Posterior vena cava (tissue), 2 donors: ENCODE measurements at regions not wholly inside any gene's neighbourhood (a gene's known extent, or its start where the extent isn't known, plus 50 kb on each side); places are given as distances from the start of the nearest gene placed in this dataset.

Experiments
- DNase-seq: peaks from one replicate; pipeline ENCODE4 v3.0.0-alpha.2; 2020; ENCODE audit warnings: low spot score
- intact Hi-C, 2 donors: fragments of 100-400 bp; cut with DNase I; formaldehyde crosslinking; loops; one replicate each; pipeline versions ENCODE4 v1.14.1 to v1.14.2; 2022 to 2023
- donor health status: DM: yes; HTN: yes; CAD: no.
- donor health status: DM: yes; HTN: yes; CAD: no.

GRCh38 chr5:106974272-106974671 lies 696.5 kb downstream of the EFNA5 start:
- no peak for DNase-seq
- intact Hi-C loops = no loop called here

- intact Hi-C loops = no loop called here
- DNase-seq = no peak
Observed at GRCh38 chr5:106966686-106967315, 703.9 kb downstream of the EFNA5 start.

- DNase-seq = no peak
- intact Hi-C loops = no loop called here
Observed at GRCh38 chr5:106964132-106964531, 706.6 kb downstream of the EFNA5 start.

- DNase-seq = no peak
- intact Hi-C loops = no loop called here
Observed at GRCh38 chr5:106963630-106964029, 707.1 kb downstream of the EFNA5 start.

- no peak for DNase-seq
- intact Hi-C loops = no loop called here
Observed at GRCh38 chr5:106962464-106963230, 708.1 kb downstream of the EFNA5 start.

GRCh38 chr5:106959387-106959786 lies 711.4 kb downstream of the EFNA5 start:
- no peak for DNase-seq
- intact Hi-C loops = no loop called here

GRCh38 chr5:106957336-106957735 lies 713.4 kb downstream of the EFNA5 start:
- intact Hi-C loops = no loop called here
- DNase-seq = no peak

GRCh38 chr5:106956886-106957285 lies 713.9 kb downstream of the EFNA5 start:
- intact Hi-C loops = no loop called here
- no peak for DNase-seq

- no peak for DNase-seq
- intact Hi-C loops = no loop called here
Observed at GRCh38 chr5:106956187-106956586, 714.5 kb downstream of the EFNA5 start.

GRCh38 chr5:106940986-106941385 lies 729.8 kb downstream of the EFNA5 start:
- no peak for DNase-seq
- intact Hi-C loops = loop anchor here in 1 of 2 donors (5.0 kb wide), 1 partner anchor 931 kb away; no protein-coding TSS in a partner anchor

- intact Hi-C loops = loop anchor here in 1 of 2 donors (5.0 kb wide), 1 partner anchor 932 kb away; no protein-coding TSS in a partner anchor
- no peak for DNase-seq
Observed at GRCh38 chr5:106940301-106940846, 730.4 kb downstream of the EFNA5 start.

GRCh38 chr5:106923409-106923808 lies 747.3 kb downstream of the EFNA5 start:
- DNase-seq = no peak
- intact Hi-C loops = no loop called here

GRCh38 chr5:106921567-106921966 lies 749.2 kb downstream of the EFNA5 start:
- no peak for DNase-seq
- intact Hi-C loops = no loop called here

GRCh38 chr5:106910486-106910885 lies 760.3 kb downstream of the EFNA5 start:
- intact Hi-C loops = no loop called here
- no peak for DNase-seq

- DNase-seq = no peak
- intact Hi-C loops = no loop called here
Observed at GRCh38 chr5:106909716-106910115, 761.0 kb downstream of the EFNA5 start.

- no peak for DNase-seq
- intact Hi-C loops = no loop called here
Observed at GRCh38 chr5:106907979-106908378, 762.8 kb downstream of the EFNA5 start.

- DNase-seq = no peak
- intact Hi-C loops = no loop called here
Observed at GRCh38 chr5:106906199-106906598, 764.5 kb downstream of the EFNA5 start.

GRCh38 chr5:106894964-106895363 lies 775.8 kb downstream of the EFNA5 start:
- no peak for DNase-seq
- intact Hi-C loops = no loop called here

- intact Hi-C loops = no loop called here
- DNase-seq = no peak
Observed at GRCh38 chr5:106882035-106882434, 788.7 kb downstream of the EFNA5 start.

- intact Hi-C loops = no loop called here
- no peak for DNase-seq
Observed at GRCh38 chr5:106880656-106881055, 790.1 kb downstream of the EFNA5 start.

- DNase-seq = no peak
- intact Hi-C loops = no loop called here
Observed at GRCh38 chr5:106877881-106878280, 792.9 kb downstream of the EFNA5 start.
